HCT116 (cell line): ENCODE measurements at regions not wholly inside any gene's neighbourhood (a gene's known extent, or its start where the extent isn't known, plus 50 kb on each side); places are given as distances from the start of the nearest gene placed in this dataset.
"Not testable (repeated sequence)": the region's sequence is repeated elsewhere in the genome, so short reads cannot be mapped to it uniquely, and the experiment has no call there.

Source experiments
- ATAC-seq: fragments of 200-7000 bp; cut with Tn5 transposase; 2 replicates; pipeline ENCODE4 v1.9.1; 2020; ENCODE audit warnings: mild to moderate bottlenecking, moderate library complexity
- BruUV-seq: library from RNA; stranded (reverse); fragments of 400-500 nt; replicated peaks from 2 replicates; lab custom pipeline; 2021; lab: Mats Ljungman, UMichigan
- CTCF ChIA-PET: fragments of 300-600 bp; sonication (Branson Sonifier 250); formaldehyde crosslinking; loops from one replicate; lab custom pipeline; 2021; ENCODE audit warnings: antibody characterized with exemption; lab: Charles Lee
- POLR2A ChIA-PET: fragments of 300-600, 350-600 bp; sonication (Branson Sonifier 250); formaldehyde crosslinking; loops from one replicate; lab custom pipeline; 2021; ENCODE audit warnings: antibody characterized with exemption; lab: Charles Lee
- RAD21 ChIA-PET, 2 experiments: fragments of 300-600 bp; sonication (Branson Sonifier 250); formaldehyde crosslinking; loops; one replicate each; lab custom pipeline; 2023; ENCODE audit warnings: low total read pairs in 2 of 2; ENCODE audit not compliant: uncharacterized antibody in 2 of 2, unreplicated experiment in 2 of 2, low non-redundant PET in 1 of 2; lab: Charles Lee
- DNase-seq: peaks from one replicate; pipeline ENCODE4 v3.0.0-alpha.2; 2010; ENCODE audit warnings: low read depth, low spot score
- H2AFZ ChIP-seq: fragments of 200-600 bp; shearing (Covaris generic), sonication (generic); 2 replicates; pipeline ENCODE4 v1.6.1; 2017; ENCODE audit warnings: low read depth, mixed run types, mixed read lengths, antibody characterized with exemption, low read length; ENCODE audit not compliant: poor library complexity, severe bottlenecking
- H3K27ac ChIP-seq: 2 replicates; pipeline ENCODE4 v1.5.1; 2012; ENCODE audit warnings: low read depth, low read length
- H3K27me3 ChIP-seq: fragments of 200-600 bp; sonication (generic); 2 replicates; pipeline ENCODE4 v1.6.1; 2016; ENCODE audit warnings: mixed run types, low read length, mixed read lengths; ENCODE audit not compliant: insufficient read depth
- H3K36me3 ChIP-seq, 2 experiments: fragments of 200-500 bp in 1 of 2; fragments of 200-600 bp in 1 of 2; sonication (Bioruptor generic) in 1 of 2; sonication (generic) in 1 of 2; 2 replicates each; pipeline versions ENCODE4 v1.5.1 to v1.6.1; 2014 to 2016; ENCODE audit warnings: low read length in 2 of 2, inconsistent platforms in 1 of 2, mixed read lengths in 1 of 2, mixed run types in 1 of 2; ENCODE audit not compliant: insufficient read depth in 2 of 2, control insufficient read depth in 1 of 2
- H3K4me1 ChIP-seq, 2 experiments: fragments of 200-600 bp in 1 of 2; sonication (generic) in 1 of 2; 2 replicates each; pipeline versions ENCODE4 v1.5.1 to v1.6.1; 2012 to 2017; ENCODE audit warnings: low read length in 2 of 2, inconsistent platforms in 1 of 2, mild to moderate bottlenecking in 1 of 2, mixed read lengths in 1 of 2, mixed run types in 1 of 2, moderate library complexity in 1 of 2; ENCODE audit not compliant: insufficient read depth in 2 of 2, control insufficient read depth in 1 of 2
- H3K4me2 ChIP-seq: fragments of 200-600 bp; sonication (generic); 2 replicates; pipeline ENCODE4 v1.6.1; 2017; ENCODE audit warnings: mixed run types, low read length, mixed read lengths
- H3K4me3 ChIP-seq, 2 experiments: fragments of 200-600 bp in 1 of 2; sonication (generic) in 1 of 2; replicated peaks in 1 of 2; 2 replicates each; pipeline ENCODE4 v1.5.1; 2011 to 2016; ENCODE audit warnings: low read length in 2 of 2, control low read depth in 1 of 2, low read depth in 1 of 2, mild to moderate bottlenecking in 1 of 2, mixed read lengths in 1 of 2, mixed run types in 1 of 2
- H3K79me2 ChIP-seq: fragments of 200-600 bp; sonication (generic); 2 replicates; pipeline ENCODE4 v1.6.1; 2017; ENCODE audit warnings: mild to moderate bottlenecking, mixed run types, low read length, moderate library complexity, mixed read lengths; ENCODE audit not compliant: insufficient read depth
- H3K9ac ChIP-seq: fragments of 200-600 bp; sonication (generic); 2 replicates; pipeline ENCODE4 v1.6.1; 2016; ENCODE audit warnings: low read length, mixed read lengths
- H3K9me2 ChIP-seq: fragments of 200-600 bp; sonication (generic), shearing (Covaris generic); 2 replicates; pipeline ENCODE4 v1.6.1; 2017; ENCODE audit warnings: mixed run types, mild to moderate bottlenecking, moderate library complexity; ENCODE audit not compliant: insufficient read depth
- H3K9me3 ChIP-seq, 2 experiments: fragments of 200-500 bp in 1 of 2; fragments of 200-600 bp in 1 of 2; sonication (Bioruptor generic) in 1 of 2; sonication (generic) in 1 of 2; 2 replicates each; pipeline ENCODE4 v1.6.1; 2014 to 2017; ENCODE audit warnings: low read length in 2 of 2, mixed read lengths in 2 of 2, inconsistent platforms in 1 of 2, low read depth in 1 of 2, mild to moderate bottlenecking in 1 of 2, mixed run types in 1 of 2, moderate library complexity in 1 of 2; ENCODE audit not compliant: control insufficient read depth in 1 of 2, insufficient read depth in 1 of 2
- H4K20me1 ChIP-seq: fragments of 200-600 bp; sonication (generic), shearing (Covaris generic); 2 replicates; pipeline ENCODE4 v1.6.1; 2017; ENCODE audit warnings: mixed run types, mild to moderate bottlenecking, moderate library complexity; ENCODE audit not compliant: insufficient read depth
- CEBPB ChIP-seq: IDR thresholded peaks from 2 replicates; pipeline ENCODE4 v1.6.1; 2012; ENCODE audit warnings: low read depth
- ELF1 ChIP-seq: IDR thresholded peaks from 2 replicates; pipeline ENCODE4 v1.6.1; 2012; ENCODE audit warnings: low read depth, borderline replicate concordance
- EZH2 ChIP-seq: fragments of 200-600 bp; sonication (generic); IDR thresholded peaks from 2 replicates; pipeline ENCODE4 v1.6.1; 2017; ENCODE audit warnings: antibody characterized with exemption, mixed run types
- EZH2phosphoT487 ChIP-seq: fragments of 200-600 bp; IDR thresholded peaks from 2 replicates; pipeline ENCODE4 v1.6.1; 2018; ENCODE audit warnings: antibody characterized with exemption, borderline replicate concordance
- FOSL1 ChIP-seq: IDR thresholded peaks from 2 replicates; pipeline ENCODE4 v1.6.1; 2012; ENCODE audit warnings: low read depth
- JUND ChIP-seq: IDR thresholded peaks from 2 replicates; pipeline ENCODE4 v1.6.1; 2012
- POLR2A ChIP-seq: IDR thresholded peaks from 2 replicates; pipeline ENCODE4 v1.7.0; 2011; ENCODE audit warnings: borderline replicate concordance; ENCODE audit not compliant: insufficient read depth, insufficient read length; ENCODE audit errors: extremely low read depth
- POLR2AphosphoS5 ChIP-seq: IDR thresholded peaks from 2 replicates; pipeline ENCODE4 v1.6.1; 2011; ENCODE audit warnings: mild to moderate bottlenecking, low read depth, low read length, moderate library complexity
- RAD21 ChIP-seq: IDR thresholded peaks from 2 replicates; pipeline ENCODE4 v1.6.1; 2012; ENCODE audit warnings: low read depth, mild to moderate bottlenecking
- REST ChIP-seq: IDR thresholded peaks from 2 replicates; pipeline ENCODE4 v1.6.1; 2012; ENCODE audit warnings: low read depth
- SRF ChIP-seq: IDR thresholded peaks from 2 replicates; pipeline ENCODE4 v1.6.1; 2012; ENCODE audit warnings: low read depth
- YY1 ChIP-seq: IDR thresholded peaks from 2 replicates; pipeline ENCODE4 v1.6.1; 2011; ENCODE audit warnings: low read length, low read depth, moderate library complexity, mild to moderate bottlenecking; ENCODE audit not compliant: insufficient replicate concordance; ENCODE audit errors: extremely low read depth
- ZBTB33 ChIP-seq: IDR thresholded peaks from 2 replicates; pipeline ENCODE4 v1.6.1; 2011; ENCODE audit warnings: mild to moderate bottlenecking, low read length, moderate library complexity; ENCODE audit not compliant: insufficient replicate concordance; ENCODE audit errors: extremely low read depth
- ZFX ChIP-seq: fragments of 450-650 bp; IDR thresholded peaks from 2 replicates; pipeline ENCODE4 v1.6.1; 2017
- intact Hi-C: fragments of 100-400 bp; cut with micrococcal nuclease; formaldehyde crosslinking; loops from 2 replicates; pipeline ENCODE4 v1.10.0; 2022

- intact Hi-C loops: no loop called here
These were observed 133.8 kb downstream of the MRPL57 start for GRCh38 chr13:21310220-21310619.

GRCh38 chr13:21314976-21315375 is 138.5 kb downstream of the MRPL57 start:
- DNase-seq, RAD21 ChIA-PET, H3K4me1 ChIP-seq, H3K9ac ChIP-seq, H3K27me3 ChIP-seq, H3K4me2 ChIP-seq, H3K4me3 ChIP-seq, H4K20me1 ChIP-seq, H2AFZ ChIP-seq, ATAC-seq, H3K9me3 ChIP-seq, POLR2A ChIA-PET, H3K79me2 ChIP-seq, CTCF ChIA-PET, BruUV-seq, H3K36me3 ChIP-seq, H3K27ac ChIP-seq, H3K9me2 ChIP-seq, intact Hi-C loops: not testable (repeated sequence)

More at GRCh38 chr13:21310220-21310619, 133.8 kb downstream of the MRPL57 start:
- Histone ChIP-seq H4K20me1 (no peaks in the 10 kb centered on the region), H3K4me2 (no peak overlapping the region), H3K9me2 (no peaks in the 10 kb centered on the region), H3K27me3 (no peaks in the 10 kb centered on the region), H3K4me1 (no peaks in the 10 kb centered on the region), H3K9me3 (no peaks in the 10 kb centered on the region), H3K27ac (no peak overlapping the region), H3K36me3 (no peaks in the 10 kb centered on the region), H2AFZ (no peak overlapping the region), H3K79me2 (no peaks in the 10 kb centered on the region; the same call in 1 of the 2 replicates), H3K4me3 (no peak overlapping the region), H3K9ac (no peak overlapping the region)
- BruUV-seq: no TSS peak
- DNase-seq: no peak
- ChIA-PET POLR2A (no interaction called here), RAD21 (no interaction called here), CTCF (interaction anchor here (2.7 kb wide), 1 partner anchor 13 kb away, joined by 9 read pairs; no protein-coding TSS in a partner anchor)
- ATAC-seq: no peak
- no peak for TF ChIP-seq EZH2phosphoT487
- TF ChIP-seq CEBPB: no peak
- TF ChIP-seq POLR2A: no peak
- no peak for TF ChIP-seq RAD21
- no peak for TF ChIP-seq ZFX
- no peak for TF ChIP-seq EZH2
- TF ChIP-seq SRF: no peak
- TF ChIP-seq ELF1: no peak
- no peak for TF ChIP-seq YY1
- TF ChIP-seq JUND: no peak
- TF ChIP-seq FOSL1: no peak
- no peak for TF ChIP-seq ZBTB33
- TF ChIP-seq REST: no peak
- no peak for TF ChIP-seq POLR2AphosphoS5
